ENCODE measurements at regions not wholly inside any gene's neighbourhood (a gene's known extent, or its start where the extent isn't known, plus 50 kb on each side); places are given as distances from the start of the nearest gene placed in this dataset.
"Not testable (repeated sequence)": the region's sequence is repeated elsewhere in the genome, so short reads cannot be mapped to it uniquely, and the experiment has no call there.

DNA sequence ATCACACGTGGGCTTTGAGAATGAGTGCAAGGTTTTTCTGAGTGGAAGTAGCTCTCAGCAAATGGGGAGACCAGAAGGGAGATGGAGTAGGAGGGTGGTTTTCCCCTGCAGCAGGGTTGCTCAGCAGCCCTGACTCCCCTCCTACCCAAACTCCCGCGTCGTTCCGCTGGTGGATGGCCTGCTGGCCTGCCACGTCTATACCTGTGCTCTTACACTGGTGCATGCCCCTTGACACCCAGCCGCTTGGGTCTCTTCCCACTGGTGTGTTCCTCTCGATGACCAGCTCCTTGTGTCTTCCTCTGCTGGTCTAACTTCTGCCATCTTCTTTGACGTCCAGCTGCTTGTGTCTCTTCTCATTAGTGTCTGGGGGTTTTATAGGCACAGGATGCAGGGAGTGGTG is 1797.9 kb downstream of the NCAM2 start:
- Mint-ChIP-seq H3K9me3 (ENCODE audit: low read depth) (no peaks in the 10 kb centered on the region), H3K36me3 (ENCODE audit: insufficient read depth) (no peaks in the 10 kb centered on the region), H3K4me1 (ENCODE audit: low read depth) (no peaks in the 10 kb centered on the region), H3K27me3 (no peaks in the 10 kb centered on the region), H3K4me3 (ENCODE audit: low read depth) (no peak overlapping the region), H3K27ac (no peak overlapping the region)
- no peak for TF ChIP-seq CTCF (IDR thresholded peaks at IDR 0.05; ENCODE audit: unreplicated experiment)
- DNase-seq (ENCODE audit: low spot score, unreplicated experiment), result no peak

- H3K4me3 Mint-ChIP-seq (ENCODE audit: low read depth), result no peak overlapping the region
- no peak for TF ChIP-seq CTCF (IDR thresholded peaks at IDR 0.05; ENCODE audit: unreplicated experiment)
- H3K27me3 Mint-ChIP-seq, result no peaks in the 10 kb centered on the region
- H3K9me3 Mint-ChIP-seq (ENCODE audit: low read depth), result no peaks in the 10 kb centered on the region
- DNase-seq (ENCODE audit: low spot score, unreplicated experiment), result no peak
- no peaks in the 10 kb centered on the region for H3K36me3 Mint-ChIP-seq (ENCODE audit: insufficient read depth)
- no peaks in the 10 kb centered on the region for H3K4me1 Mint-ChIP-seq (ENCODE audit: low read depth)
- no peak overlapping the region for H3K27ac Mint-ChIP-seq
These were observed 1805.9 kb downstream of the NCAM2 start for GRCh38 chr21:22804151-22804550.

DNA sequence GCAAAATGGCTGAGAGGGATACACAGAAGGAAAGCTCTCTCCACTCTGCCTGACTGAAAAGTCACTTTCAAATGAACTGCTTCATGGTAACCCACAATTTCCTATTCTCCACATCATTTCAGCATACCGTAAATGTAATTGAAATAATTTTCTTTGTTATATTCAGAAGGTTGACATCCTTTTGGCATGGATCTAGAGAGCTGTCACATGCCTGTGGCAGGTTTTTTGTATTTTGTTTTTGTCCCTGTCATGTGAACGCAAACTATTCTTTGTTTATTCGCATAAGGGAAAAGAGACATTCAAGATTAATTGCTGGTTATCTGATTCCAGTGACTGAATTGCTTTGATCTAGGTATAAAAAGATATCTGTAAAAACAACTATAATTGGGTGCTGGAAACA is 1808.1 kb downstream of the NCAM2 start:
- Mint-ChIP-seq H3K27ac (no peak overlapping the region), H3K9me3 (ENCODE audit: low read depth) (no peaks in the 10 kb centered on the region), H3K4me1 (ENCODE audit: low read depth) (no peaks in the 10 kb centered on the region), H3K4me3 (ENCODE audit: low read depth) (no peak overlapping the region), H3K27me3 (no peaks in the 10 kb centered on the region), H3K36me3 (ENCODE audit: insufficient read depth) (no peaks in the 10 kb centered on the region)
- no peak for TF ChIP-seq CTCF (IDR thresholded peaks at IDR 0.05; ENCODE audit: unreplicated experiment)
- no peak for DNase-seq (ENCODE audit: low spot score, unreplicated experiment)

GRCh38 chr21:22813201-22813600 is 1815.0 kb downstream of the NCAM2 start:
- Mint-ChIP-seq H3K36me3 (ENCODE audit: insufficient read depth) (no peaks in the 10 kb centered on the region), H3K9me3 (ENCODE audit: low read depth) (peaks cover 2% of the 10 kb centered on the region), H3K27me3 (no peaks in the 10 kb centered on the region), H3K4me1 (ENCODE audit: low read depth) (no peaks in the 10 kb centered on the region), H3K4me3 (ENCODE audit: low read depth) (no peak overlapping the region), H3K27ac (no peak overlapping the region)
- no peak for DNase-seq (ENCODE audit: low spot score, unreplicated experiment)
- no peak for TF ChIP-seq CTCF (IDR thresholded peaks at IDR 0.05; ENCODE audit: unreplicated experiment)

DNA sequence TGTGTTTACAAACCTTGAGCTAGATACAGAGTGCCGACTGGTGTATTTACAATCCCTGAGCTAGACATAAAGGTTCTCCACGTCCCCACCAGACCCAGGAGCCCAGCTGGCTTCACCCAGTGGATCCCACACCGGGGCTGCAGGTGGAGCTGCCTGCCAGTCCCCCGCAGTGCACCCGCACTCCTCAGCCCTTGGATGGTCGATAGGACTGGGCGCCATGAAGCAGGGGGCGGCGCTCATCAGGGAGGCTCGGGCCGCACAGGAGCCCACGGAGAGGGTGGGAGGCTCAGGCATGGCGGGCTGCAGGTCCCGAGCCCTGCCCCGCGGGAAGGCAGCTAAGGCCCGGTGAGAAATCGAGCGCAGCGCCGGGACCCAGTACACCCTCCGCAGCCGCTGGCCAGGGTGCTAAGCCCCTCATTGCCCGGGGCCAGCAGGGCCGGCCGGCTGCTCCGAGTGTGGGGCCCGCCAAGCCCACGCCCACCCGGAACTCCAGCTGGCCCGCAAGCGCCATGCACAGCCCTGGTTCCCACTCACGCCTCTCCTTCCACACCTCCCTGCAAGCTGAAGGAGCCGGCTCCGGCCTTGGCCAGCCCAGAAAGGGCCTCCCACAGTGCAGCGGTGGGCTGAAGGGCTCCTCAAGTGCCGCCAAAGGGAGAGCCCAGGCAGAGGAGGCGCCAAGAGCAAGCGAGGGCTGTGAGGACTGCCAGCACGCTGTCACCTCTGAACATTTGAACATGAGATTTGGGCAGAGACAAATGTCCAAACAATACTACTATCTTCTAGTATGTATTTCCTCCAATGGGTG is 1820.7 kb downstream of the NCAM2 start:
- H3K27me3 Mint-ChIP-seq; H3K36me3 Mint-ChIP-seq (ENCODE audit: insufficient read depth); H3K27ac Mint-ChIP-seq; DNase-seq (ENCODE audit: low spot score, unreplicated experiment); H3K9me3 Mint-ChIP-seq (ENCODE audit: low read depth); H3K4me3 Mint-ChIP-seq (ENCODE audit: low read depth): not testable (repeated sequence)
- peaks cover 13% of the 10 kb centered on the region for H3K4me1 Mint-ChIP-seq (ENCODE audit: low read depth)

- H3K27me3 Mint-ChIP-seq, result no peaks in the 10 kb centered on the region
- H3K4me3 Mint-ChIP-seq (ENCODE audit: low read depth), result no peak overlapping the region
- no peak for TF ChIP-seq CTCF (IDR thresholded peaks at IDR 0.05; ENCODE audit: unreplicated experiment)
- peaks cover 14% of the 10 kb centered on the region for H3K9me3 Mint-ChIP-seq (ENCODE audit: low read depth)
- H3K27ac Mint-ChIP-seq, result no peak overlapping the region
- no peaks in the 10 kb centered on the region for H3K4me1 Mint-ChIP-seq (ENCODE audit: low read depth)
- no peaks in the 10 kb centered on the region for H3K36me3 Mint-ChIP-seq (ENCODE audit: insufficient read depth)
- DNase-seq (ENCODE audit: low spot score, unreplicated experiment), result no peak
These were observed 1829.2 kb downstream of the NCAM2 start for GRCh38 chr21:22827422-22827821.

All from progenitor cell of endocrine pancreas (in vitro differentiated cells).